Fibroblast of the conjunctiva (primary cell): ENCODE measurements at regions not wholly inside any gene's neighbourhood (a gene's known extent, or its start where the extent isn't known, plus 50 kb on each side); places are given as distances from the start of the nearest gene placed in this dataset.
"Not testable (repeated sequence)": the region's sequence is repeated elsewhere in the genome, so short reads cannot be mapped to it uniquely, and the experiment has no call there.

Source experiments
- DNase-seq: peaks from one replicate; pipeline ENCODE4 v3.0.0-alpha.2; 2010; ENCODE audit warnings: low read depth

DNA sequence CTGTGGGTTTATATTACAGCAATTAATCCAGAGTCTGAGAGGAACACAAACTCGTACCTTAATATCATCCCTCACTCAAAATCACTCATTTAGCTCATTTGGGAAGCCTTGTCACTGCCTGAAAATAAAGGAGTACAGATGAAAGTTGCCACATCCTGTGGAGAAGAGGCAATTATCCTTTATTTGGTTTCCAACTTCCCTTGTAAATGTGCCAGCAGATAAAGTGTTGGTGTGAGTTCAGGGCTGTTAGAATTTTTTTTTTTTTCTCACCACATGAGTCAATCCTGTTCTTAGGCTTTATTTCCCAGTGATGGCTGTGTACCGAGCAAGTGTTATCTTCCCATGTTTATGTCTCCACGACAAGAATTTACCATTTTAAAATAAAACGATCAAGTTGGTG is 99.0 kb upstream of the SMIM30 start:
- DNase-seq: no peak

DNA sequence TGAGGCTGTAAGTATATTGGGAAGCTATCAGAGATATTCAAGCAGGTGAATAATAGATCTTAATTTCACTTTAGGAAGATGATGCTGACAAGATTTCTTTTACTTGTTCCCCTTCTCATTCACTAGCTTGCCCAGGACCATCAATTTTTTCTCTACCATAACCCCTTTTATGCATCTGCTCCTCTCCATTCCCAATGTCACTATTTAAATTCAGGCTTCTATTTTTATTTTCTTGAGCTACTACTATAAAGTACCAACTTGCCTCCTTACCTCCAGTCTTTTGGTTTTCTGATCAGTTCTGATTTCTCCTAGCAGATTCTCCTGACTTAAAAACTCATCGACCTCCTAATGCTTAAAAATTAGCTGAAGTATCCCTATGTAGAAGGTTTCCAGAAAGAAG is 97.7 kb upstream of the SMIM30 start:
- no peak for DNase-seq

DNA sequence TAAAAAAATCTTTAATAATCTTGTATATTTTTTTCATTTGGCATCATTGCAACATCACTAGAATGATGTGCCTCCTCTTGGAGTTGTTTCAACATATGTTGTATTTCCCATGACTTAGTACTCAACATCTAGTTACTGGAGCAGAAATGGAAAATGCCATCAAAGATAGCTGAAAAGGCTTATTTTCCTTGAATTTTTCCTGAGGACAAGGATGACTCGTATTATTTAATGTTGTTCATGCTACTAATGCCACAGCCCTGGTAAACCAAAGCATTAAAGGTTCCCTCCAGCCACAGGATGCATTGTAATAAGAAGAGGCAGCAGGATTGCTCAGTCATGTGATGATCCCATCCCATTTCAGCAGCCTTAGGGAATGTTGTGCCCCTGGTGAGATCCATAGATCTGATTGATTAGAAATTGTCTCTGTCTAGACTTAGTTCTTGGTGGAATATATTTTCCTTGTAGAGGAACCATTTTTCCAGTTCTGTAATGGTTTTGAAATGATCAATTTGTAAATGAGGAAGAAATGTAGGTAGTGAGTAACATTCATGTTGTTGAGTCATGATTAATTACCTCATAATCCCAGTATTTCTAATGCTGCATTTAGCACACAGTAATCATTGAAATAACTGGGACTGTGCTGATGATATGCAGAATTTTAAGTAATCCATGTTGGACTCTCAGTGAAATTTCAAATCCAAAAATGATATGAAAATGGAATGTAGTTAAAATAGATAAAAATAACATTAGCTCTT is 91.3 kb upstream of the SMIM30 start:
- DNase-seq: no peak

DNA sequence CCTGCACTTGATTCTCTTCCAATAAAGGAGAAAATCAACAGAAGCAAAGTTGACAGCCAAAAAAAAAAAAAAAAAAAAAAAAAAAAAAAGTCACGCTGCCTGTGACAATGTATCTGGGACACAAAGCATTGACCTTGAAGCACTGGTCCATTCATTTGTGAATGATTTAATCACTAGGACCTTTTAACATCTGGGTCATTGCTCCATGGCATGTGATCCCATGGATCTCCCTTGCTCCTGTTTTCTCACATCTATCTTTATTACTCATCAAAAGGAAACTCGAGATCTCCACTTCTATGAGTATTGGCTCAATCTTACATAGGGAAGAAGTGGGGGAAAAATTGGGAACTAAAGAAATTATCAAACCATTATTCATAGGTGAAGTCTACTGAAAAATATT is 89.6 kb upstream of the SMIM30 start:
- no peak for DNase-seq

DNA sequence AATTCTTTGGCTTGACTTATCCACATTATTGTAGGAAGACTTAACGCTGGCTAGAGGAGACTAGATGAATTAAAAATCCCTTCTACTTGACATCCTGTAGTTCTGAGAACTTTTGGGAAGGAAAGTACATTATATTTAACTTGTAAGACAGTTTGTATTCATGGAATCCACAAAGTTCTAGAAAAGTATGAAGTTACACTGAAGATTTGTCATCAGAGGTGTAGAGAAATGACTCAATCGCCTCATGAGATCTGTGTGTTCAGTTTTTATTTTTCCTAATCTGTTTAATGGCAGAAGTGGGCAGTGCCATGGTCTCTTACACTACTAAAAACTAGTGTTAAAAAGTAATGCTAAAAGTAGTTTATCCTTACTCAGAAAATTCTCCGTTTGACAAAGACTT is 89.1 kb upstream of the SMIM30 start:
- no peak for DNase-seq

DNA sequence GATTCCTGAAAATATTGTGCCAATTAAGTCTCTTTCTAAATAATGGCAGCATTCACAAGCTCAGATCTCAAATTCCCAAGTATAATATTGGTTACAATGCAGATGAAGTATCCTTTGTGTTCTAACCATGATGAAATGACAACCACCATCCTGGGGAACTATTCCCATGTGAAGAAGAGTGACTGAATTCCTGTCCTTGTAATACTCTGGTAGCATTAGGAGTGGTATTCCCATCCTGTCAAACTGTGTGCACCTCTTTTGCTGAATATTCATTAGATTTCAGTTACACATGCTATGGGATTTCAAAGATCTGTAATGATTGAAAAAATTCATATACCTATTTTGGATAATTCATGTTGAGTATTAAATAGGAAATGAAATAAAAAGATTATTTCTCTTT is 86.1 kb upstream of the SMIM30 start:
- no peak for DNase-seq

DNA sequence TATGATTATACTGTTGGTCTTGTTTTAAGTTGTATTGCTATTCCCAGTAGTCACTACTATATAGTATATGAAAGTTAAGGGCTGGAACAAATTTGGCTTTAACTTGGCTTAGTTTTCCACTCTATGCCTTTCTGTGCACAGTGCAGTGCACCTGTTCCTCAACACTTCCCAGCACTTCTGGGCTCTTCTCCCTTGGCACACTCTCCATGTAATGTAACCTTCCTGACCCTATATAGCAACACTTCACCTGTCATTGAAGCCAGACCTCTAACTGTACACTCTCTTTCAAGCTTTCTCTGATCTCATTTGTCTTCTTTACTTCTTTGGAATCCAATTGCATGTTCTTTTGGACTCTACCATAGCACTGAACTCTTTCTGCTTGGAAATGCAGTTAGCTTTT is 83.9 kb upstream of the SMIM30 start:
- no peak for DNase-seq

DNA sequence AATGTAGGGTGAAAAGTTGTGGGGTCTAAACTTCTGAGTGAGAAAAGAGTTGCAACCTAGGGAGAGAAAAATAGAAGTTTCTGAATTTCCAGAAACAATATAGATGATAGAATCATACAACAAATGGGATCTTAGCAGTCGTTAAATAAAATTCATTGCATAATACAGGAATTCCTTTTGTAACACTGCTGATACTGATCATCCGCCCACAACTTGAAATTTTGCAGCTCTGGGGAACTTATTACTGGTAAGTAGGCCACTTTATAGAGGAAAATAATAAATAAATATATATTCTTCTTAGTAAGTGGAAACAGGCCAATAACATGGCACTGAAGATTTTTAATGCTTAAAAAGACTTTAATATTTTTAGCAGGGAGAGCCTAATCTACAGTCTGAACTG is 81.9 kb upstream of the SMIM30 start:
- no peak for DNase-seq

DNA sequence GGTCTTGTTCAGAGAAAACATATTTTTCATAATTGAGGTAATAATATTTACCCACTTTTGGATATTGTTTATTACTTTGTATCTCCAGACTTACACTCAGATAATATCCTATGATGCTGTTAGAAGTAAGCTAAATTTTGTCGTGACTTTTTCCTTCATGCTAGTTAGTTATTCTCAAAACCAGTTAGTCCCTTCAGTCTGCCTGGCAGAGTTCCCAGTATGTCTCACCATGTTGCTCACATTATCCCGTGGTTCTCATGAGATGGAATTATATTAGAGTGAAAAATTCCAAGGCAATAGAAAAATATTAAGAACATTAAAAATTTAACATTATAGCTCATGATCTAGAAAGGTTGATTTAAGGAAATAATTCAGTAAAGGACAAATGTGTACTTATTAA is 81.5 kb upstream of the SMIM30 start:
- DNase-seq: peak; percentile 29

DNA sequence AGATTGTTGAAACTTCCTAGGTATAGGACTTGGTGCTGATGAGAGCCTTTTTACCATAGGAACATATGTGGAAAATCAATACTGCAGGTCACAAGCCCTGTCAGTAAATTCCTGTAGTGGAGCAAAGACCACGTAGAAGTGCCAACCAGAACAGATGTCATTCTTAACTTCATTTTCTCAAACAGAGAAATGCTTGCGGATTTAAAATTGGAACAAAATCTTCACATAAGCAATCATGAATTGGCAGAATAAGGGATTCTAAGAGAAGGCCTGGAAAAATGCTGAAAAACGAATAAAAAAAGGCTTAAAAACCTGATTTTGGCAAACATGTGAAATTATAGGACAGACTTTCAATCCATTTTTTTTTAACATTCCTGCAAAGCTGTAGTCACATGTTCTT is 80.8 kb upstream of the SMIM30 start:
- DNase-seq: no peak

DNA sequence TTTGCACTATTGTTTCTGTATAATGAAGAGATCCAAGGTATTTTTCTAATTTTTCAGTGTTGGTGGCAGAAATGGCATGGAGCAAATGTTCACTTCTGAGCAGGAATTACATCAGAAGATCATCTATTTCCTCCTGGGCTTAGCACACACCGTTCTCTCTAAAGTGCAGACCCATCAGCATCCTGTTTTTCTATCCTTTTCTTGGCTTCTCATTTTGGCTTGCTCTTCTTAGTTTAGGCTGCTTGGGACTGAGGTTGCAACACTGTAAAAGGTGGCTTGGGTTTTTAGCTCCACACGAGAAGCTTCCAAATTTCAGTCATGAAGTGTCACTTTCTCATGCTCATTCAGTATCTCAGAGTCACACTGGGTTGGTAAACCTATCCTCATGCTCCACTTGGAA is 79.9 kb upstream of the SMIM30 start:
- no peak for DNase-seq

DNA sequence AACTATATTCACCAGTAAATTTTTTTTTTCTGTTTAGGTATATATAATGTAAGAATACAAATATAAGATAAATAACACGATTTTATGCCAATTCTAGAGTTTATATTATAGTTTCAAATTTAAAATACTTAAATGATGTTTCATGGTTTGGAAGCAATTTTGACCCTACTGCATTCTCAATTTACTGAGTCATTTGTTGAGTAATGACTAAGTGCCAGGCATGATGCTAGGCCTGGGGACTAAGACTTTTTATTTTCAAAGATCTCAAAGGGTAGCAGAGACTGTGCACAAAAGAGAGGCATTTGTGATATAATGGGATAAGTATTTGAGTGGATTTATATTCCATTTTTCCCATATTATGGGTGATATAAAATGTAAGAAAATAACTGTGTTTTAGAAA is 78.9 kb upstream of the SMIM30 start:
- peak; percentile 37 for DNase-seq

DNA sequence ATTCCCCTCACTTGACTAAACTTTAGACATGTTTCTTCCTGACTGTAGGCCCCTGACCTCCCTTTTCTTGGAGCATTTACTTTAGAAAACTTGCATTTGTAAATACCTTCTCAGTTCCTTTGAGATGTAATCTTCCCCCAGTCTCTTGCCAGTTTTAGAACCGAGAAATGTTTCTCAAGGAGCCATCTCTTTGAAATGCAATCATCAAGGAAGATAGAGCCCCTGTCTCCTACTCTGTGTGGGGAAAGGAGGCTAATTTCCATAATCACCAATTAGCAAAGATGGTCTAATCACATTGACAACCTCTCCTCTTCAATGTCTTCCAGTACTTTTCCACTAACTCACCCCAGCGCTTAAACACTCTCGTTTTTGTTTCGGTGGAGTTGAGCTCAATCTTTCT is 70.0 kb upstream of the SMIM30 start:
- DNase-seq: no peak

DNA sequence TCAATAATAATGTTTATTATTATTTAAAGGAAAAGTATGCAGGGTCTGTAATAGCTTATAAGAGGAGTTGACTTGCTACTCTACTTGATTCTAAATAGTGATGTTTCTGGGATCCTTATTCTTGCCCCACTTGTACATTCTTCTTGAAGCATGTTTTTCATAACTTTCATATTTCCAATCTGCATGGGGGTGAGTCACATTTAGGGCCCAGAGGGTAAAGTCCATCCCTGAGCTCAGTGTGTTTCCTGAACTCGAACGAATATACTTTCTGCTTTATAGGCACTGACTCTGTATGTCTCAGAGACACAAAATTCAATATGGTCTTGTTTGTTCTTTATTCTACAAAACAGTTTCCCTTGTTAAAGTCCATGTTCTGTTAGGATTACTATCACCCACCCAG is 61.0 kb upstream of the SMIM30 start:
- DNase-seq: no peak

DNA sequence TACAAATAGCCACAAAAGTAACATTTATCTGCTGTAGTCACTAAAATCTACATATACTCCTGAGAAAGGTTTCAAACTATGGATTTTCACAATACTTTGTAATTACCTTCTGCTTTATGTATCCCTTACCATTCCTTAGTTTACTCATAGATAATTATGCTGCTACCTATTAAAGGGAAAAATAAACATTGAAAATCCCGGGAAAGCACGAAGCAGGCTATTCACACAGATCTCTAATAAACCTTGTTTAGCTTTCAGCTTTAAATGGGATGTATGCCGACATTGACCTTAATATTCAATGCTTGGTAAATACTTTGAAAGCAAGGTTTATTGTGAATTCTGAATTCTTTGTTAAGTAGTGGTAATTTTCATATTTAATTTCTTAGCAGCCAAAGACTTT is 58.5 kb upstream of the SMIM30 start:
- no peak for DNase-seq

DNA sequence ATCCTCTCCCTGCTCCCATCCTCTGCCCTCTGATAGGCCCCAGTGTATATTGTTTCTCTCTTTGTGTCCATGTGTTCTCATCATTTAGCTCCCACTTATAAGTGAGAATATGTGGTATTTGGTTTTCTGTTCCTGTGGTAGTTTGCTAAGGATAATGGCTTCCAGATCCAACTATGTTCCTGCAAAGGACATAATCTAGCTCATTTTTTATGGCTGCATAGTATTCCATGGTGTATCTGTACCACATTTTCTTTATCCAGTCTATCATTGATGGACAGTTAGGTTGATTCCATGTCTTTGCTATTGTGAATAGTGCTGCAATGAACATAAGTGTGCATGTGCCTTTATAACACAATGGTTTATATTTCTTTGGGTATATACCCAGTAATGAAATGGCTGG is 57.8 kb upstream of the SMIM30 start:
- DNase-seq: not testable (repeated sequence)

DNA sequence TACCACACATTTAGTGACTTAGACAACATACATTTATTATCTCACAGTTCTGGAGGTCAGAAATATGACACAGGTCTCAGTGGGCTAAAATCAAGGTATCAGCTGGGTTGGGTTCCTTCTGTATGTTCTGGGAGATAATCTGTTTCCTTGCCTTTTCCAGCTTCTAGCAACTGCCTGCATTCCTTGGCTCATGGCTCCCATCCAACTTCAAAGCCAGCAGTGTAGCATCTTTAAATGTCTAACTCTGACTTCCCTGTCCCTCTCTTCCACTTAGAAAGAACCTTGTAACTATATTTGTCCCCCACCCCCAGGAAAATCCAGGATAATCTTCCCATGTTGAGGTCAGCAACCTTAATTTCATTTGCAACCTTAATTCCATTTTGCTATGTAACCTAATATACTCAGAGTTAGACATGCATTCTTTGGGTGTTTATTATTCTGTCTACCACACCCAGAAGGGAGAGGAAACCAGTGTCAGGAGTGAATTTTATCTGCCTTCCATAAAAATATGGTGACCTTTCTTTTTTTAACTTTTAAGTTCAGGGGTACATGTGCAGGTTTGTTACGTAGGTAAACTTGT is 57.3 kb upstream of the SMIM30 start:
- DNase-seq: no peak

DNA sequence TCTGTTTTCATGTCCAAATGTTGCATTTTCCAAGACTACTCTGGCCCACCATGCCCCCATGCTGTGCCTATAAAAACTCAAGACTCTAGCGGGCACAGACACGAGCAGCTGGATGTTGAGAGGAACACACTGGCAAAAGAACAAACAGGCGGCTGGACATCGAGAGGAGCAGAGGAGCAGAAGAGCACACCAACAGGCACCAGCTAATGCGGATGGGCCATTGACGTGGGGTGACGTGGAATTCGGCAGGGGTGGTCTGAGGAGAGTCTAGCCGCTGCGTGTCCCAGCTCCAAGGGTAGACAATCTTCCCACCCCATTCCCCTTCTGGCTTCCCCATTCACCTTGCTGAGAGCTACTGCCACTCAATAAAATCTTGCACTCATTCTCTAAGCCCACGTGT is 54.4 kb upstream of the SMIM30 start:
- no peak for DNase-seq

DNA sequence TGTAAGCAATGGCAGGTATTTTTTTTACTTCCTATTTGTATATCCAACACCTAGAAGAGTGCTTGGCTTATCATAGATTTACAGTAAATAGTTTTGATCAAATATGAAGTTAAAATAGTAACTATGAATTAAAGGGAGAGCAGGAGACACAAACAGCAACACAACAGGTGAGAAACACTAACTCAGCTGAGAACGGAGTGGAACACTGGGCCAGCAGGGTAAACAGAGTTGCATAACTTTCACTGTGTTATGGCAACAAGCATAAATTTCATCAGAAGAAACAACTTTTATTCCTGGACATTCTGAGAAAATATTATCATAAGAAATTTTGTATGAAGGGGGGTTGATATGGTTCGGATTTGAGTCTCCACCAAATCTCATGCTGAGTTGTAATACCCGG is 52.2 kb upstream of the SMIM30 start:
- DNase-seq: no peak
